ENCODE measurements at regions not wholly inside any gene's neighbourhood (a gene's known extent, or its start where the extent isn't known, plus 50 kb on each side); places are given as distances from the start of the nearest gene placed in this dataset.

DNA sequence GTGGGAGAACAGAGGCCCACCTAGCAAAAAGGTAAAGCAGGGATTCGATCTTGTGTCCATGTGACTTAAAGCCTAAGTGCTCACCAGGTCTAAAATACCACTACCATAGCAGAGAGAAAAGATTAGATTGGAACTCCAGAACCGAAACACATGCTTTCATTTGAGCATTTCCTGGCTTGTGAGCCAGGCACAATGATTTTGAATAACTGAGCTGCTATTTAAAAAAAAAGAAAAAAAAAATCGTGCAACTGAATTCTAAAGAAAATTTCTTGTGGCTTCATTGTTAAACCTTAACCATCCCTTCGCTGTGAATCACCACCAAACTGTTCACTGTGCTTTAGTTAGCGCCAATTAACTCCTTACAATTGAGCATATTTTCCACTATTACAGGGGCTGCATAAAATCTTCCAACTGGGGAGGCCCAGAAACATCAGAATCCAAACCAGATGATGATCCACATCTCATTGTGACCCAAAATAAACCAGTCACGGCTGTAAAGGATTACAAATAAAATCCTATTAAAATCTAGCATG lies 366.4 kb upstream of the ERCC4 start:
- H3K27me3 ChIP-seq (ENCODE audit: control insufficient read depth, insufficient read depth, low read length), result no peaks in the 10 kb centered on the region
- TF ChIP-seq, protein P1, sequence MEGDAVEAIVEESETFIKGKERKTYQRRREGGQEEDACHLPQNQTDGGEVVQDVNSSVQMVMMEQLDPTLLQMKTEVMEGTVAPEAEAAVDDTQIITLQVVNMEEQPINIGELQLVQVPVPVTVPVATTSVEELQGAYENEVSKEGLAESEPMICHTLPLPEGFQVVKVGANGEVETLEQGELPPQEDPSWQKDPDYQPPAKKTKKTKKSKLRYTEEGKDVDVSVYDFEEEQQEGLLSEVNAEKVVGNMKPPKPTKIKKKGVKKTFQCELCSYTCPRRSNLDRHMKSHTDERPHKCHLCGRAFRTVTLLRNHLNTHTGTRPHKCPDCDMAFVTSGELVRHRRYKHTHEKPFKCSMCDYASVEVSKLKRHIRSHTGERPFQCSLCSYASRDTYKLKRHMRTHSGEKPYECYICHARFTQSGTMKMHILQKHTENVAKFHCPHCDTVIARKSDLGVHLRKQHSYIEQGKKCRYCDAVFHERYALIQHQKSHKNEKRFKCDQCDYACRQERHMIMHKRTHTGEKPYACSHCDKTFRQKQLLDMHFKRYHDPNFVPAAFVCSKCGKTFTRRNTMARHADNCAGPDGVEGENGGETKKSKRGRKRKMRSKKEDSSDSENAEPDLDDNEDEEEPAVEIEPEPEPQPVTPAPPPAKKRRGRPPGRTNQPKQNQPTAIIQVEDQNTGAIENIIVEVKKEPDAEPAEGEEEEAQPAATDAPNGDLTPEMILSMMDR (IDR thresholded peaks at IDR 0.05; ENCODE audit: insufficient read depth, low read length, severe bottlenecking), result no peak
- H3K36me3 ChIP-seq (ENCODE audit: control insufficient read depth, insufficient read depth, low read length), result no peaks in the 10 kb centered on the region
- no peak for FAIRE-seq
- no peak overlapping the region for H3K4me3 ChIP-seq (ENCODE audit: low read depth, low read length)
- DNase-seq (ENCODE audit: low read depth), result no peak

DNA sequence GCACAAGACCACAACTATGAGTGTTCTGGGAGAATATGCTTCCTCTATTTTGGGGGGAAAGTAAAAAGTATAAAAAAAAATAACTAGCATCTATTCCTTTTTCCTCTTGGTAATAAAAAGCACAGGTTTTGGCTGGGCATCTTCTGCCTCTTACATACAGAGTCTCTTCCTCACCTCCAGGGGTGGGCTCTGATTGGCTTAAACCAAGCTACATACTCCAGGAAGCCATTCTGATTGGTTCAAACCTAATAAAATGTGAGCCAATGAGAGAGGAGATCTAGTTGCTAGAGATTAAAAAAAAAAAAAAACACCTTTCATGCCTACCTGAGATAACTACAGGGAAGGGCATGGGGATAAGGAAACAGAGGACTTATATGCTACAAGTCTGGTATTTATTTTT lies 365.9 kb upstream of the ERCC4 start:
- TF ChIP-seq, protein P1 (IDR thresholded peaks at IDR 0.05; ENCODE audit: insufficient read depth, low read length, severe bottlenecking), result no peak
- no peaks in the 10 kb centered on the region for H3K36me3 ChIP-seq (ENCODE audit: control insufficient read depth, insufficient read depth, low read length)
- FAIRE-seq, result no peak
- no peaks in the 10 kb centered on the region for H3K27me3 ChIP-seq (ENCODE audit: control insufficient read depth, insufficient read depth, low read length)
- no peak for DNase-seq (ENCODE audit: low read depth)
- no peak overlapping the region for H3K4me3 ChIP-seq (ENCODE audit: low read depth, low read length)

DNA sequence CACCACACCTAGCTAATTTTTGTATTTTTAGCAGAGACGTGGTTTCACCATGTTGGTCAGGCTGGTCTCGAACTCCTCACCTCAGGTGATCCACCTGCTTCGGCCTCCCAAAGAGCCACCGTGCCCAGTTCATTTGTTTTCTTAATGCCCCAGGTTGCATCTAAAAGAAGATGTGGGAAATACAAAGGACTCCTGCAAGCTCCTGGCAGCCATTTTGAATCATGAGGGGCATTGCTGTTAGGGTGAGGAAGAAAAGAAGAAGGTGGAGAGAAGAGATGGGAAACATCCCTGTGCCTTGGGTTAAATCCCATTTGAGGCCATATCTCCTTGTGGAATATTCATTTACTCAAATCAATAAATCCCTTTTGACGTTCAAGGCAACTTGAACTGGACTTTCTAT lies 365.3 kb upstream of the ERCC4 start:
- DNase-seq (ENCODE audit: low read depth) (no peak), FAIRE-seq (no peak)
- no peak overlapping the region for H3K4me3 ChIP-seq (ENCODE audit: low read depth, low read length)
- H3K27me3 ChIP-seq (ENCODE audit: control insufficient read depth, insufficient read depth, low read length), result no peaks in the 10 kb centered on the region
- TF ChIP-seq, protein P1 (IDR thresholded peaks at IDR 0.05; ENCODE audit: insufficient read depth, low read length, severe bottlenecking), result no peak
- no peaks in the 10 kb centered on the region for H3K36me3 ChIP-seq (ENCODE audit: control insufficient read depth, insufficient read depth, low read length)

DNA sequence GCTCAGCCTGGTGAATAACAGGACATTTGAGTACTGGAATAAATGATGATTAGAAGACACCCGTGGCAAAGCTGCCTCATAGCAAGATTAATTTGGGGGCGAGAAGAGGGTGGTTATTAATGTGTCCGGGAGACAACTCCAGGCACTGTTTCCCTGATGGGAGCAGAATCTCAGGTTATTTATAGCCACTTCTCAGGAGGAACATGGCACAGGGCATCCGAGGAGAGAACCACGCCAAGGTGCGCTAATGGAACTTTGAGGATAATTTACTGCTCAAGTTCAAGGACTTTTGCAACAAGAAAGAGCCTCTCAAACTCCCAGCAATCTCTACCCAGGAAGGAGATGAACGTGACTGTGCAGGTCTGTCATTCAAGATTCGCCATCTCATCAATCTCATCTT lies 362.5 kb upstream of the ERCC4 start:
- Histone ChIP-seq H3K27me3 (ENCODE audit: control insufficient read depth, insufficient read depth, low read length) (no peaks in the 10 kb centered on the region), H3K36me3 (ENCODE audit: control insufficient read depth, insufficient read depth, low read length) (no peaks in the 10 kb centered on the region), H3K4me3 (ENCODE audit: low read depth, low read length) (no peak overlapping the region)
- FAIRE-seq (peak; percentile 43), DNase-seq (ENCODE audit: low read depth) (no peak)
- TF ChIP-seq, protein P1 (IDR thresholded peaks at IDR 0.05; ENCODE audit: insufficient read depth, low read length, severe bottlenecking), result no peak

DNA sequence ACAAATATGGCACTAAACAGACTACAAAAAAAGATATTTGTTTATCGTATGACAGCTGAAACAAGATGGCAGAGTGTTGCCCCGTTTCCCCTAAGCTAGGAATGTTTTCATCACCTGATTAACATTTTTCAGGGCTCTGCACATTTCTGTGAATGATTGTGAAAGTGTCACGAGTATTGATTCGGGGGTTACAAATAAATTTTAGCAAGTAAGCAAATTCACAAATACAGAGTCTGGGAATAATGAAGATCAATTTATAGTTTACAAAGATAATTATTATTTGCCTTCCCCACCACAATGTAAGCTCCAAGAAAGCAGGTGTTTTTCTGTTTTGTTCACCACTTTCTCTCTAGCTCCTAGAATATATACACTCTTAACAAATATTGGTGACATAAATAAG lies 361.2 kb upstream of the ERCC4 start:
- TF ChIP-seq, protein P1 (IDR thresholded peaks at IDR 0.05; ENCODE audit: insufficient read depth, low read length, severe bottlenecking), result no peak
- Histone ChIP-seq H3K36me3 (ENCODE audit: control insufficient read depth, insufficient read depth, low read length) (no peaks in the 10 kb centered on the region), H3K27me3 (ENCODE audit: control insufficient read depth, insufficient read depth, low read length) (no peaks in the 10 kb centered on the region), H3K4me3 (ENCODE audit: low read depth, low read length) (no peak overlapping the region)
- FAIRE-seq, result no peak
- no peak for DNase-seq (ENCODE audit: low read depth)

DNA sequence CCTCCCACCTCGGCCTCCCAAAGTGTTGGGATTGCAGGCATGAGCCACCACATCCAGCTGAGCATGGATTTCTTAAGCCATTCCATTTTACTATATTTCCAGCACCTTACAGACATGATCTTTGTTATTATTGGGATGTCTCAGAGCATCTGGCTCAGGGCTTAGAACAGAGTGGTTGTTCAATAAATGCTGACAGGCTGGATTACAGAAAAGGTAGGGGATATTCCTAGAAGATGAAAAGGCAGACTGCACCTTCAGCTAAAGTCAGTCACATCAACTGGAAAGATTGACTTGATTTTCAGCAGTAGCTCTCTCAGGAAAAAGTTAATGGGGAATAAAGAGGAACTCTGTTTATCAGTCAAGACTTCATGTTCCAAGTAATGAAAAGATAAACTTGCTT lies 360.3 kb upstream of the ERCC4 start:
- TF ChIP-seq, protein P1 (IDR thresholded peaks at IDR 0.05; ENCODE audit: insufficient read depth, low read length, severe bottlenecking), result no peak
- DNase-seq (ENCODE audit: low read depth) (no peak), FAIRE-seq (no peak)
- Histone ChIP-seq H3K4me3 (ENCODE audit: low read depth, low read length) (no peak overlapping the region), H3K27me3 (ENCODE audit: control insufficient read depth, insufficient read depth, low read length) (no peaks in the 10 kb centered on the region), H3K36me3 (ENCODE audit: control insufficient read depth, insufficient read depth, low read length) (no peaks in the 10 kb centered on the region)

Measured in bronchial epithelial cell (primary cell).